Activated CD4-positive, alpha-beta T cell treated with anti-CD3 and anti-CD28 coated beads, Interleukin-10, Interleukin-2, amounts not matched to agents 100 ng/mL and 50 ng/mL, durations not matched to agents 16 hours and 8 hours (primary cell): ENCODE measurements at regions not wholly inside any gene's neighbourhood (a gene's known extent, or its start where the extent isn't known, plus 50 kb on each side); places are given as distances from the start of the nearest gene placed in this dataset.
"Not testable (repeated sequence)": the region's sequence is repeated elsewhere in the genome, so short reads cannot be mapped to it uniquely, and the experiment has no call there.

Source experiments
- DNase-seq: peaks from one replicate; pipeline ENCODE4 v3.0.0-alpha.2; 2020

GRCh38 chr6:3617681-3618311, 133.7 kb downstream of the PXDC1 start:
- no peak for DNase-seq

DNA sequence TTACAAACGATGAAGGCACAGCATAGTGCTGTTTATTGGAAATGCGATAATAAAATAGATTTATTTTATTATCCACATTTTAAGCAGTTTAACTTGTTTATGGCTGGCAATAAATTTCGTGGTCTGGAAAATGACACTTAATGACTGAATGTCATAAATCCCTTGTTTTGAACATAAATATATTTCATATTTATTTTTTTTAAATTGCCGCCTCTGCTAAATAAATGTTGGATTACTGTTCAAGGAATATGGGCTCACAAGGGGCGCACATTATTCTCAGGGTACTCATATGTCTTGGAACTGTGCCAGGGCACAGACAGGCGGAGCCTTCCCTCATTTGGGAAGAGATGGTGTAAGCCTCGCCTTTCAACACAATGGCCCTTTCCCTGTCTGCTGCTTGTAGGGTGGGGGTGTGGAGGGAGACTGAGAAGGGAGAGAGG, 134.3 kb downstream of the PXDC1 start:
- DNase-seq, result no peak

- DNase-seq, result no peak
These were observed 134.8 kb downstream of the PXDC1 start for GRCh38 chr6:3616565-3617176.

DNA sequence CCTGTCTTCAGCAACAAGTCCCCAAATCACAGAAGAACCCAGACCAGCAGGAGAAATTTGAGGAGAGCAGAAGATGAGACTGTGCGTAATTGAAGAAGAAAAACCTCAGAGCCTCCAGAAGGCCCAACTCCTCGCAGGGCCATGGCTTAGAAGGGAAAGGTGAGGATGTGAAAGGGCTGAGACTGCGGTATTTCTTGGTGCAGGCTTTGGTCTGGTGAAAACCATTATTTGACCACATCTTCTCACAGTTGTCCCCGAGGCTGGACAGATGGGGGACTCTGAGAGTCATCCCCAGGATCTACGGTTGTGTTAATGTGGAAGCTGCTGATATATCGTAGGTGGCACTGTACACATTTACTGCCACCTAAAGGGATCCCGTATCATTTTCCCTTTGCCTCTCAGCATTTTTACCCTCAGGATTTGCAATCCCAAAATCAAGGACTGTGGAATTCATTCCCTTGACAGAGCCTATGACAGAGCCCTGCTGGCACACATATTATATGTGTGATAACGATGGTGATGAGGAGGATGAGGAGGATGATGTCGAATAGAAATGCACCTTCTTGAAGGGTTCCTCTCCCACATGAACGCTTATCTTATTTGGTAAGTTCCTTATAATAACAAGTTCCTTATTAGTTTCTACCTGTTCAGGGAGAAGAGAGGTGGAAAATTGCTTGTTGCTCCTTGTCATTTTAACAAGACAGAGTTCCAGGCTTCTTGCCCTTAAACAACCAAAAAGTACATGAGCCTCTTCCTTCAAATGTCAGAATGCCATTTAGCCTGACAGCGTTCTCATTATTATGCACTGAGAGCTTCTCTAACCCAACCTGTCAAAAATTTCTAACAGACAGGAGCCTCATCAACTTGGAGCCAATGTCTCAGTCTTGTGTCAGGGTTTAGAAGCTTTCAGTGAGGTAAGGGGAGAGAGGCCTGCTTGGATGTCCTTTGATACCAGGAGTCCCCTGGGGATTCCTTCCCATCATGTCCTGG, 135.8 kb downstream of the PXDC1 start:
- DNase-seq, result no peak

DNA sequence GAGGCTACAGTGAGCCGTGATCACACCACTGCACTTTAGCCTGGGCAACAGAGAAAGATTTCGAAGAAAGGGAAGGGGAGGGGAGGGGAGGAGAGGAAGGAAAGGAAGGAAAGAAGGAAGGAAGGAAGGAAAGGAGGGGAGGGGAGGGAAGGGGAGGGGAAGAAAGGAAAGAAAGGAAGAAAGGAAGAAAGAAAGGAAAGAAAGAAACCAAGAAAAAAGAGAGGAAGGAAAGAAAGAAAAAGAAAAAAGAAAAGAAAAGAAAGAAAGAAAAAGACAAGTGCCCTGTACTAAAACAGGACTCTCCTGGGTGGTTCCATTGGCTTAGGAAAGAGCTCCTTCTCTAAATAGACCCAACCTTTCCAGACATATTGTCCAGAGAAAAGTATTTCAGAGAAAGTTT, 136.6 kb downstream of the PXDC1 start:
- DNase-seq, result no peak

GRCh38 chr6:3613565-3613964, 137.9 kb downstream of the PXDC1 start:
- not testable (repeated sequence) for DNase-seq

DNA sequence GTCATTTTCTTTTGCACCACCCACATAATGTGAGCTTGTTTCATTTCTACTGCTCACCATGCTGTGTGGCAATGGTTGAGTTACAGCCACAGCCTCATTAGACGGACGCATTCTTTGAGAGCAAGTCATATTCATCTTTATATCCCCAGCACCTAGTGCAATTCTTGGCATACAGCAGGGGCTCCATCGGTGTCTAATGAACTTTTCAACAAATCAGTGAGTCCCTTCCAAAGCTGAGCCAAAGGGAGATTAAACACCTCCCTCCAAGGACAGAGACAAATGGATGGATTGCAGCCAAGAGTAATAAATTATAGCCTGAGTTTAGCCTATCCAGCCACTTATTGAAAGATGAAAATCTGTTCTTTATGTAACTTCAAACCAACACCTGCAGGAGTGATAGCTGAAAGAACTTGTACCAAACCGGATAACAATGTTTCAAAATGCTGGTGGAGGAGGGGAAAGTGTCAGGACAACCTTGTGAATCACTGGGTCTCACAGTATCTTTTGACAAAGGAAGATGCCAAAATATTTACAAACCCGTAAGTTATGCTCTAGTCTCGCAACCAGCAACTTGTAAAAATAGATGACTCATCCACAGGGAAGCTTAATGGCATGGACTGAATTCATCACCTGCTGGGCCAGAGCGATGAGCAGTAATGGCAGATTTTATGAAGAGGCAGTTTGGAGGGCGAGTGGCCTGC, 139.0 kb downstream of the PXDC1 start:
- DNase-seq, result no peak

- no peak for DNase-seq
These were observed 140.6 kb downstream of the PXDC1 start for GRCh38 chr6:3610921-3611320.

- no peak for DNase-seq
These were observed 141.3 kb downstream of the PXDC1 start for GRCh38 chr6:3610206-3610605.

- no peak for DNase-seq
These were observed 142.1 kb downstream of the PXDC1 start for GRCh38 chr6:3609388-3609787.

DNA sequence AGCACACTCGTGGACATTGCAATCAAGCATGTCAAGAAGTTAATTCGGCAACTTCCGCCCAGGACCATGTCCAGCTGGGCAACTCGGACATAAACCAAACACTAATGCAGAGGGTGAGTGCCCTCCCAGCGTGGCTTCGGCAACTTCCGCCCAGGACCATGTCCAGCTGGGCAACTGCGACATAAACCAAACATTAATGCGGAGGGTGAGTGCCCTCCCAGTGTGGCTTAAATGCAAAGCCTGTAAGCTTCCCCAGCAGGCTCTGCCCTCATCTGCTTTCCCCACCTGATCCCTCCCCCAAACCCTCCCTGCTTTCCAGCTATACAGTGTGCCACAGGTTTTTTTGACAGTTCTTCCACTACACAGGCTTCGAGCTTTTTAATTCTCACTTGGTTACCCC, 143.4 kb downstream of the PXDC1 start:
- DNase-seq, result no peak

DNA sequence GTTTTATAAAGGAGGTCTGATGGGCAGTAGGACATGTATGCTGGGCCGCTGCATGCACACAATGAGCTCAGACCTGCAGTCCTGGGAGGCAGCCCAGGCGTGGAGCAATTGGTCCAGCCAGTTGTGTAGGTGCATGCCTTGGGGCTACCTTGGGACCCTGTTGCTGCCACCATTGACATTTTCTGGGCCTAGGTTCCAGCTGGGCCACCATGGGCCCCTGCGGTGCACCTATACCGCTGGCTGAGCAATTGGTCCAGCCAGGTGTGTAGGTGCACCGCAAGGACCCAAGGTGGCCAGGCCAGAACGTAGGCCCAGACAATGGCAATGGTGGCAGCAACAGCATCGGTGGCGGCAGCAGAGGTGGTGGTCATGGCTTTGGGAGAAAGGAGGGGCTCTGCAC, 143.9 kb downstream of the PXDC1 start:
- no peak for DNase-seq

- no peak for DNase-seq
These were observed 144.3 kb downstream of the PXDC1 start for GRCh38 chr6:3607171-3607570.

DNA sequence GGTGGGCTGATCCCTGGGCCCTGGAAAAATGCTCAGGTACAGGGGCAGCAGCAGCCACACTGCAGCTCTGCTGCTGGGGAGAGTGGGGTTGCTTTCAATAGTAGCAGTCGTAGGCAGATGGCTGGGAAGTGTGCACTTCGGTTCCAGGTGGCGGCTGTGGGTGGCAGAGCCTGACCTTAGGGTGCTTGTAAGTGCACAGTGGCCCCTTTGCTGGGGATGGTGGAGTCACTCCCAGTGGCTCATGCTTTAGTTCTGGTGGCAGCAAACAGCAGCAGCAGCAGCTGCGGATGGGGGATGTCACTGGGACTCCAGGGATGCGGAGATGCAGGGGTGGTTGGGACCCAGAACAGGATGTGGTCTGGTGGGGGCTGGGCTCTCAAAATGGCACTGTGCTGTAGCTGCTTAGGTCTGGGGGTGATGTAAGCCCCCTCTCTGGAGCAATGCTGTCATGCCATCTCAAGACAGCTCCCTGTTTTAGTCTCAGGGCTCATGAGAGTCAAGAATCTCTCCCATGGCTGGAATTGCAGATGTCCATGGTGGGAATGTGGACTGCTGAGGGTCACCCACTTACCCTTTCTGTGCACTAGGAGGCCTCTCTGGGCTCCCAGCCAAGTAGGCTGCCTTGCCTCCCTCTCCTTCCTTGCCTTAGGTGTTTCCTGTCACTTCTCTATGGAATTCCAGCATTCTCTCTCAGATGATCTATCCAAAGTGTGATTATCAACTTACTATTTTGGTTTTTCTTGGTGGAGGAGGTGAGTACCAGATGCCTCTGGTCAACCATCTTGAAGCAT, 146.7 kb upstream of the SLC22A23 start:
- DNase-seq, result no peak

DNA sequence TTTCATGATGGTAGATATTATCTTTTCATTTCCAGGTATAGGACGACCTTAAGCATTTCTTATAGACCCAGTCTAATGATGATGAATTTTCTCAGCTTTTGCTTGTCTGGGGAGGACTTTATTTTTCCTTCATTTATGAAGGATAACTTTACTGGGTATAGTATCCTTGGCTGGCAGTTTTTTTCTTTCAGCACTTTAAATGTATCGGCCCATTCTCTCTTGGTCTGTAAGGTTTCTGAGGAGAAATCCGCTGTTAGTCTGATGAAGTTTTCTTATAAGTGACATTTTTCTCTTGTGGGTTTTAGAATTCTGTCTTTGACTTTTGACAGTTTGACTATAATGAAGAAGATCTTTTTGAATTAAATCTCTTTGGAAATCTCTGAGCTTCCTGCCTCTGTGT, 144.7 kb upstream of the SLC22A23 start:
- no peak for DNase-seq

GRCh38 chr6:3597500-3598064, 140.7 kb upstream of the SLC22A23 start:
- no peak for DNase-seq

- no peak for DNase-seq
These were observed 139.9 kb upstream of the SLC22A23 start for GRCh38 chr6:3596766-3597165.

- DNase-seq, result no peak
These were observed 137.4 kb upstream of the SLC22A23 start for GRCh38 chr6:3594201-3594600.

GRCh38 chr6:3593161-3593560, 136.3 kb upstream of the SLC22A23 start:
- no peak for DNase-seq

GRCh38 chr6:3592371-3592941, 135.6 kb upstream of the SLC22A23 start:
- peak; percentile 33 for DNase-seq

- no peak for DNase-seq
These were observed 135.1 kb upstream of the SLC22A23 start for GRCh38 chr6:3591970-3592369.

GRCh38 chr6:3587660-3588059, 130.8 kb upstream of the SLC22A23 start:
- DNase-seq, result no peak
